Astrocyte of the cerebellum (primary cell): ENCODE measurements at regions not wholly inside any gene's neighbourhood (a gene's known extent, or its start where the extent isn't known, plus 50 kb on each side); places are given as distances from the start of the nearest gene placed in this dataset.

Experiments used
- DNase-seq: peaks from one replicate; pipeline ENCODE4 v3.0.0-alpha.2; 2011; ENCODE audit warnings: low read depth
- H3K4me3 ChIP-seq: 2 replicates; pipeline ENCODE4 v1.5.1; 2011; ENCODE audit warnings: mild to moderate bottlenecking, low read depth, low read length, moderate library complexity
- in situ Hi-C: cut with HindIII; loops from 2 replicates; pipeline ENCODE4 v1.10.0; 2017; ENCODE audit warnings: low sequenced_read_pairs
- TF ChIP-seq, protein P1 (sequence below): IDR thresholded peaks from 2 replicates; pipeline ENCODE4 v1.5.1; 2012; ENCODE audit warnings: low read length, low read depth, moderate library complexity, mild to moderate bottlenecking; ENCODE audit errors: missing control alignments

DNA sequence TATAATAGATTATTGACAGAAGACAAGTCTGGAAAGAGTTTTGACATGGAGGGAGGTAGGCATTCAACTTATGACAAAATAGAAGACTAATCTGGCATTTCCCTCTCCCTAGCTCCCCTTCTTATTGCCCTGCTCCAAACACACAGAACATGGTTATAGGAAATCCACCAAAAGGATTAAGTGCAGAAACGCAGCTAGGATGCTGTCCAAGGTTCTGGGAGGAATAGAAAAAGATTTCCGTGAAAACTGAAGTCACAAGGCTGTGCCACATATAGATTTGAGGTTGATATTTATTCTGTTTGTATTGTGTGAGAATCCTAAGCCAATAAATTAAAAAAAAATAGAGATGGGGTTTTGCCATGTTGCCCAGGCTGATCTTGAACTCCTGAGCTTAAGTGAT is 107.9 kb upstream of the MAP3K7 start:
- DNase-seq: no peak
- no peak overlapping the region for H3K4me3 ChIP-seq
- TF ChIP-seq, protein P1, sequence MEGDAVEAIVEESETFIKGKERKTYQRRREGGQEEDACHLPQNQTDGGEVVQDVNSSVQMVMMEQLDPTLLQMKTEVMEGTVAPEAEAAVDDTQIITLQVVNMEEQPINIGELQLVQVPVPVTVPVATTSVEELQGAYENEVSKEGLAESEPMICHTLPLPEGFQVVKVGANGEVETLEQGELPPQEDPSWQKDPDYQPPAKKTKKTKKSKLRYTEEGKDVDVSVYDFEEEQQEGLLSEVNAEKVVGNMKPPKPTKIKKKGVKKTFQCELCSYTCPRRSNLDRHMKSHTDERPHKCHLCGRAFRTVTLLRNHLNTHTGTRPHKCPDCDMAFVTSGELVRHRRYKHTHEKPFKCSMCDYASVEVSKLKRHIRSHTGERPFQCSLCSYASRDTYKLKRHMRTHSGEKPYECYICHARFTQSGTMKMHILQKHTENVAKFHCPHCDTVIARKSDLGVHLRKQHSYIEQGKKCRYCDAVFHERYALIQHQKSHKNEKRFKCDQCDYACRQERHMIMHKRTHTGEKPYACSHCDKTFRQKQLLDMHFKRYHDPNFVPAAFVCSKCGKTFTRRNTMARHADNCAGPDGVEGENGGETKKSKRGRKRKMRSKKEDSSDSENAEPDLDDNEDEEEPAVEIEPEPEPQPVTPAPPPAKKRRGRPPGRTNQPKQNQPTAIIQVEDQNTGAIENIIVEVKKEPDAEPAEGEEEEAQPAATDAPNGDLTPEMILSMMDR: no peak
- in situ Hi-C loops: no loop called here

DNA sequence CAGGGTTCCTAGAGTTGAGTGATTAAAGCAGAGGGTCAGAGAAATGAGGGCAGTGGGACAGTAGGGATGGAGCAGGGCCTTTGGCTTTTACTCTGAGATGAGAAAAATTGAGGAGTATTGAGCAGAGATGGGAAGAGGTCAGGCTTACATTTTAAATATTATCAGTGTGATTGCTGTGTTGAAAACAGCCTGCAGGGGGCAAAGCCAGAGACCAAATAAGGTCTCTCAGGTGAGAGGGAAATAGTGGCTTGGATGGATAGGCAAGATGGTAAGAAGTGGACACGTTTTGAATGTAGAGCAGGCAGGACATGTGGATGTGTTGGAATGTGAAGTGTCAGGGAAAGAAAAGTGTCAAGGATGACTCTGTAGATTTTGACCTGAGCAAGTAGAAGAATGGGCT is 105.0 kb upstream of the MAP3K7 start:
- TF ChIP-seq, protein P1: peak; percentile 11
- in situ Hi-C loops: no loop called here
- no peak for DNase-seq
- no peak overlapping the region for H3K4me3 ChIP-seq

DNA sequence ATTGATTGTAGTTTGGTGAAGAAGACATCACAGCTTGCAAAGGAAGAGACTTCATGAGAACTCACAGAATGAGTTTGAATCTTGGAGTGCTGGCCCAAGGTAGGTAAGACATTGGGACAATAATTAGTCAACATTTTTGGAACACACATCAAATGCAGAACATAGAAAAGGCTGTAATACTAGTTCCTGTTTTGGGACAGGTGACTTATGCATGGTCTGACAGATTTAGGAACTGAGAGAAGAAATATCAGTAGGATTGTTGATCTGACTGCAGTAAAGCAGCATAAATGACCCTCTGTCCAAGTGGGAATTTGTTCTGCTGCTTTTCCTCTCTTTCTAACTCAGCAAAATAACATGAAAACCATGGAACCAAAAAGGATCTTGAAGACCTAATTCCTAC is 102.3 kb upstream of the MAP3K7 start:
- in situ Hi-C loops: no loop called here
- no peak overlapping the region for H3K4me3 ChIP-seq
- no peak for DNase-seq
- TF ChIP-seq, protein P1: no peak

DNA sequence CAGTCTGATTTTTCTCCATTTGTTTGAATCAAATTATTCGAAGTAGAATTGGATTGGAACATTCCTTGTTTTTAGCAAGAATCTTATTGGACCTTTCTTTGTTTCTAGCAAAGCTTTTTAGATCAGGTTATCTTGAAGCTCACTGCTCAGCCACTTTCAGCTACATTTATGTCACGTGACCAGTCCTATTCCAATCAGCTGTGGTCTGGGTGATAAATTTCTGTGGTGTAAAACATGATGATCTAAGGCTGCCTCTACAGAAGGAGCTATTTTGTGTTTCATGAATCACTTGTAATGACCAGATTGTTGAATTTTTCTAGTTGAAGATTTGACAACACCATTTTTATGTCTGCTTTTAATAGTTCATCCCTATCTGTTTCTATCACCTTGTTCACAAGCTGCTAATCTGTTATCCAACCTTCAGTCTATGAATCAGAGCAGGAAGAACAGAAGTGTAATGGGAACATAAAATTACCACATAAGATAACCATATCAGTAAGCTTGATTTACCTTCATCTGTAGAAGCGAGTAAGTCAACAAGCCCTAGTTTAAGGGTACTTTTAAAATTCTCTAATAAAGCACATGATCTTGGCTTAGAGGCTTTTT is 101.0 kb upstream of the MAP3K7 start:
- no peak overlapping the region for H3K4me3 ChIP-seq
- TF ChIP-seq, protein P1: no peak
- no peak for DNase-seq
- in situ Hi-C loops: no loop called here

DNA sequence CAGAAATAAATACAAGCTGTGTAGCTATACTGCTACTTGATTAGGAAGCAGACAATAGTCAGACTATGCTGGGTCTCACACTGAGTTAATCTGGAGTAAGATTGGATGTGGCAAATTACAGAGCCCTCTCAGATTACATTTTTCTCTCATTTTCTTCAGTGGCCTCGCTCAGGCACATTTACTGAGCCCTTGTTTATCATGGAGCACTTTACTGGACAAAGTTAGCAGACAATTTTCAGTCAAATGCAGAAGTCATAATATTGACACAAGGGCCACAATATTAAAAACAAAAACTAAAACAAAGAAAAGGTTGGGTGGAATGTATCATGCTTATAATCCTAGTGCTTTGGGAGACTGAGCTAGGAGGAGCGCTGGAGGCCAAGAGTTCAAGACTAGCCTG is 95.0 kb upstream of the MAP3K7 start:
- TF ChIP-seq, protein P1: no peak
- no peak for DNase-seq
- in situ Hi-C loops: no loop called here
- no peak overlapping the region for H3K4me3 ChIP-seq

DNA sequence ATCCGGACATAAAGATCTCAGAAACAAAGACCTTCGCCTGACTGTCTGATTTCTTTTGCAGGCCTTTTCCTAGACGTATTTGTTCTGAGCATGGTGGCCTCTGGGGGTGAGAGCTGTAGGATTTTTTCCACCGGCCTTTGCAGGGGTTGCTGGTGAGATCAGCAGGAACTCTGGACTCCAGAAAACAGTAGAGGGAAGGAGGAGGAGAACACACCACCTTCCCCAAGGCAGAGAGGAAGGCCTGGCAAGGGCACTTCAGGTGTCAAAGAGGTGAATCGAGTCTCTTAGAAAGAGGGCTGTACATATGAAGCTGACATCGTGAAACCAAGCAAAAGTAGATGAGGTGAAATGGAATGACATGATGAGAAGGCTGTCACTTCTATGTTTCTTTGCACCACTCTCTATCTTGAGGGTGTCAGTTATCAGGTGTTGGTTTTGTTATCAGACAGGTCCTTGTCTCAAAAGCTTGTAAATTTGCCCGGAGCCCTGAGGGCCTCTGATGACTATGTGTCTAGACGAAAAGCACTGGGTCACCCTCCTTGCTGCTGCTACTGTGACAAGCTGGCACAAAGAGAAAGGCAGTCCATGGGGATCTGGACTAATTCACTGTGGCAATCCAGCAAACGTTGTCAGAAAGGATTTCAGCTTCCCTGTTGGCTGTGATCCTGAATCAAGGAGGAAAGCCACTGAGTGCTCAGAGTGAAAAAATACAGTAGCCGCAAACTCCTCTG is 91.3 kb upstream of the MAP3K7 start:
- in situ Hi-C loops: no loop called here
- no peak for DNase-seq
- TF ChIP-seq, protein P1: no peak
- no peak overlapping the region for H3K4me3 ChIP-seq
